Effector memory CD8-positive, alpha-beta T cell (primary cell): ENCODE measurements at regions not wholly inside any gene's neighbourhood (a gene's known extent, or its start where the extent isn't known, plus 50 kb on each side); places are given as distances from the start of the nearest gene placed in this dataset.

Experiments used
- ATAC-seq: fragments of 150-1000 bp; cut with Tn5 transposase; replicated peaks from 2 replicates; pipeline ENCODE4 v1.10.0; 2021; ENCODE audit warnings: mild to moderate bottlenecking, moderate library complexity
- DNase-seq, 3 experiments: peaks; one replicate each; pipeline ENCODE4 v3.0.0; 2021
- H3K27ac Mint-ChIP-seq, 2 donors: one replicate each; pipeline ENCODE4 v1.8.0; 2022; ENCODE audit warnings: mild to moderate bottlenecking in 2 of 2, mixed read lengths in 2 of 2, moderate library complexity in 2 of 2
- H3K27me3 Mint-ChIP-seq, 2 donors: one replicate each; pipeline ENCODE4 v1.8.0; 2022; ENCODE audit warnings: mixed read lengths in 2 of 2
- H3K36me3 Mint-ChIP-seq: one replicate; pipeline ENCODE4 v1.8.0; 2022; ENCODE audit warnings: mild to moderate bottlenecking, moderate library complexity, mixed read lengths; ENCODE audit not compliant: insufficient read depth
- H3K4me1 Mint-ChIP-seq, 2 donors: one replicate each; pipeline ENCODE4 v1.8.0; 2022; ENCODE audit warnings: low read depth in 2 of 2, mixed read lengths in 2 of 2
- H3K4me3 Mint-ChIP-seq, 2 donors: one replicate each; pipeline ENCODE4 v1.8.0; 2022; ENCODE audit warnings: mild to moderate bottlenecking in 2 of 2, mixed read lengths in 2 of 2, moderate library complexity in 2 of 2
- H3K9me3 Mint-ChIP-seq, 2 donors: one replicate each; pipeline ENCODE4 v1.8.0; 2022; ENCODE audit warnings: mixed read lengths in 2 of 2

DNA sequence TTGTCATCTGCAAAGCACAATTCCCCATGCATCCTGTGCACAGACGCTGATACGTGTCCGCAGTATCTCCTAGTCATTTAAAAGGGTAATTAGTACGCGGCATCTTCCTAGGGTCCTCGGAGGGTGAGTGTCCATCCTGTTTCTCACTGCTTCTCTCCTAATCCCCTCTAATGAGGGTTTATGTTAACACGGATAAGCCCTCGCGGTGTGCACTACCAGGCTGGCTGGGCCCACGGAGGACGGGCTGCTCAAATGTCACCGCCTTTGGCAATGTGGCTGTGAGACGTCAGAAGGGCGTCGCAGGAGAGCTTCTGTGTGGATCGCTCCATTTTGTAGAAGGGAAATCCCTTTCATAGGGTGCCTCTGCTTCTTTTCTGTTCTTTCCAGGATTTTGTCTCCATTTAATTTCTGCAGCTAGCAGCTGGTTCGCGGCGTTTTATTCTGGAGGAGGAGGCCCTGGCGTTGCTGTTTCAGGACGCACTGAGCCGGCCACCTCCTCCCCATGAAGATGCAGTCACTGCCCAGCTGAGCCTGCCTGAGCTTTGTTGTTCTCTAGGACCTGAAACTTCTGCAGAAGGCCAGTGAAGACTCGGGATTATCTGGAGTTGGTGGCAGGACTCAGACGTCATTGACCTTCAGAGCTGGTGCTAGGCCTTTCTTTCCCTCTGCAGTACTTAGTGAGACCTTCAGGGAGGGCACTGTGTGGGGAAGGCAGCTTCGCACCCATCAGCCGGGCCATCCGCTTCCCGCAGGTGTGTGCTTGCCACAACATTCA lies 326.1 kb upstream of the IRX1 start:
- Mint-ChIP-seq H3K36me3 (no peaks in the 10 kb centered on the region), H3K9me3 (peaks cover 7 to 13% of the 10 kb centered on the region in 2 donors), H3K27me3 (no peaks in the 10 kb centered on the region), H3K4me1 (no peaks in the 10 kb centered on the region), H3K27ac (no peak overlapping the region), H3K4me3 (no peak overlapping the region)
- DNase-seq (no peak), ATAC-seq (no peak)

DNA sequence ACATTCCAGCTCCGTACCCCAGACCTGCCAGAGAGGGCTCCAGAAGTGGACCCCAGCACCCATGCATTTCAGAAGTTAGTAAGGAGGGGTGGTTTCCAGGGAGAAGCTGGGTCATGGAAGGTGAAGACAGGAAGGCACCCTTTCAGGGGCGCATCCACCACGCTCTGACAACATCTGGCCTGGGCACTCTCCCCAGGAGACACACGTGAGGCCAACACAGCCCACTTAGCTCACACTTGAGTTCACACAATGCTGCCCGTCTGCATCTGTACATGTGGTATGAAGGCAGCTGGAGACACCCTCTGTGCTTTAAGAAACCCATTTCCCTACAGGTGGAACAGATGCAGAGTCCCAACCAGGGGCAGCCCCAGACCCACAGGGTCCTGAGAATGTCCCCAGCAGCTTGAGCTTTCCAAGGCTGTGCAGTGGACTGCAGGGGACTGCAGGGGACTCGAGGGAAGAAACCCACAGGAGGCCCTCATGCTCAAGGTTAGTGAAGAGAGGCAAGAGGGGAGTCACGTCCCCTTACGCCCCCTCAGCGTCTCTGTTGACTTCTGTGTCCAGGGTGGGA lies 326.8 kb upstream of the IRX1 start:
- H3K4me1 Mint-ChIP-seq = no peaks in the 10 kb centered on the region
- no peak overlapping the region for H3K27ac Mint-ChIP-seq
- no peak for ATAC-seq

DNA sequence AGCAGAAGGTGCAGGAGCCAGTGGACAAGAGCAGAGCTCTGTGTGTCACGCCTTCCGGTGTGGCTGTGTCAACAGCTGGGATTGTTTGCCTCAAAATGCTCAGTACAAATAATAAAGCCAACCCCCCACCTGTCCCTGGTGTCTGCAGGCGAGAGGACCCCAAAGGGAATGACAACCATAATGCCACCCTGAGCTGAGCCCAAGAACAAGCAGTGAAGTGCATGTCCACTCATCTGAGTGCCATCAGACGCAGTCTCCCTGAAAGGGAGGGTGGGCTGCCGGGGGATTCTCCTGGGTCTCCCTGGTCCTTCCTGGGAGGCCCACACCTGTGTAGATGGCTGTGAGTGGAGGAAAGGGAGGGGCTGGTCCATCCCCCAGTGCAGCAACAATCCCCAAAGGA lies 328.8 kb upstream of the IRX1 start:
- H3K9me3 Mint-ChIP-seq = peaks cover 2 to 5% of the 10 kb centered on the region in 2 donors
- DNase-seq (no peak), ATAC-seq (no peak)
- no peak overlapping the region for H3K4me3 Mint-ChIP-seq
- no peaks in the 10 kb centered on the region for H3K27me3 Mint-ChIP-seq
- no peaks in the 10 kb centered on the region for H3K36me3 Mint-ChIP-seq
- H3K27ac Mint-ChIP-seq = no peak overlapping the region
- H3K4me1 Mint-ChIP-seq = no peaks in the 10 kb centered on the region

More for the DNA sequence above, 326.8 kb upstream of the IRX1 start:
- Mint-ChIP-seq H3K9me3 (peaks cover 3 to 6% of the 10 kb centered on the region in 2 donors), H3K27me3 (no peaks in the 10 kb centered on the region), H3K36me3 (no peaks in the 10 kb centered on the region), H3K4me3 (no peak overlapping the region)
- DNase-seq = no peak

DNA sequence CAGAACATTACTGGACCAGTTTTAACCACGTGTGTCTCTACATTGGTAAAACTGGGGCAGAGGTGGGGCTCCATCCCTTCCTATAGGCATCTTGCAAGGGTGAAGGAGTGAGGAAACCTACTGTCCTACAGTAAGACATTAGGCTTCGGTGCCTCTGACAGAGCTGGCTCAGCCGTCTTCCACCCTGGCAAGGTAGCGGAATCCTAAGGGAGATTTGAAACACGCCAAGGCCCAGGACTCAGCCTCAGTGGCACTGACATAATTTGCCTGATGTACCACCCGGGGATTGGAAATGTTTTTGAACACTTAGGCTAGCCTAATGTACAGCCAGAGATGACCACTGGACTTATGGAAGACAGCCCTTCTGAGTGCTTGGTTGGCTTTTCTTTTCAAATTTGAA lies 329.7 kb upstream of the IRX1 start:
- H3K27ac Mint-ChIP-seq = no peak overlapping the region
- H3K9me3 Mint-ChIP-seq = peaks cover 5 to 15% of the 10 kb centered on the region in 2 donors
- no peaks in the 10 kb centered on the region for H3K36me3 Mint-ChIP-seq
- no peaks in the 10 kb centered on the region for H3K27me3 Mint-ChIP-seq
- H3K4me3 Mint-ChIP-seq = no peak overlapping the region
- ATAC-seq (no peak), DNase-seq (no peak)
- H3K4me1 Mint-ChIP-seq = no peaks in the 10 kb centered on the region

DNA sequence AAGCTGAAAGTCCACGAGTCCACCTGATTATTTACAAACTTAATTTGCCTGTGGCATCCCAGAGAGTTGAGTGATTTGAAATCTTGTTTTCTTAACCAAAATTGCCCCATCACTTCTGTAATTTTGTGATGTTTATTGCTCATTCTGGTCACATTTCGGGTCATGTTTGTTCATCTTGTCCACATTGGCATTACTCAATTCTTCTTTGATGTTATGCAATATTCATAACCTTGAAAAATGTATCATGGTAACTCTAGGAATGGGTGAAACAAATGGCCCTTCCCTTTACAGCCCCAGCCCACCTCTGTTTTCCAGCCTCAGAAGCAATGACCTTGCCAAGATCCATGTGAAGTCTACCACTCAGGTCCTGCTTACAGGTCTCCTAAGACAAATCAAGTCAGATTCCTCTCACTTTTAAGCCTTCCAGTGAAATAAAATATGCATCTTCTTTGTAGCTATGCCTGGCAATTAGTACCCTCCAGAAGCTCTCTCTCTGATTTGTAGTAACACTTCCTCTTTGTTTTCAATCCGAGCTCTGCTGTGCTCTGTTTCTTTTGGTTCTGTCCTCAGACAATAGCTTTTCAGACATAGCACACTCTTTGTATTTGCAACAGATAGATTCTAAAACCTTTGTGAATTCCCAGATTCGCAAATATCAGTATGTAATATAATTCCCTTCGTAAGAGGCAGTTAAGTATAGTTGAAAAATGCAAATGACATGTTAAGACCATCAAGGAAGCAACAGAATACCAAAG lies 330.3 kb upstream of the IRX1 start:
- DNase-seq (no peak), ATAC-seq (no peak)
- Mint-ChIP-seq H3K36me3 (no peaks in the 10 kb centered on the region), H3K27ac (no peak overlapping the region), H3K4me1 (no peaks in the 10 kb centered on the region), H3K4me3 (no peak overlapping the region), H3K27me3 (no peaks in the 10 kb centered on the region), H3K9me3 (peaks cover 6 to 19% of the 10 kb centered on the region in 2 donors)

DNA sequence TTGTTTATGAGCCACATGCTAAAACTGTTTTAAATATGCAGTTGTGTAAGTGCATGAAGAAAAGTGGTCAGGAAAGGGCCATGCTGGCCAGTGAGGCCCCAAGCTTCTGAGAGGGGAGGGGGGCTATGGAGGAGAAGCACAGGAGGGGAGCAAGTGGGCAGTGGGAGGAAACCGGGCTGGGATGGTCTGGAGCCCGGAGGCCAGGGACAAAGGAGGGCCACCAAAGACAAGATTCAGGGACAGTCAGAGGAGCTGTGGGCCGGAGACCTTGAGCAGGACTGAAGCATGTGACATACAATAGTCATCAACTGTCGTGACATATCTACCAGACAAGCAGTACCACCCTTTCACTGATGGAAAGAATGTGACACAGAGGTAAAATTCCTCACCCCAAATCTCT lies 333.2 kb upstream of the IRX1 start:
- H3K27ac Mint-ChIP-seq = no peak overlapping the region
- H3K36me3 Mint-ChIP-seq = no peaks in the 10 kb centered on the region
- H3K4me3 Mint-ChIP-seq = no peak overlapping the region
- H3K27me3 Mint-ChIP-seq = no peaks in the 10 kb centered on the region
- no peak for ATAC-seq
- no peak for DNase-seq
- no peaks in the 10 kb centered on the region for H3K4me1 Mint-ChIP-seq
- H3K9me3 Mint-ChIP-seq = peaks cover 6 to 19% of the 10 kb centered on the region in 2 donors

DNA sequence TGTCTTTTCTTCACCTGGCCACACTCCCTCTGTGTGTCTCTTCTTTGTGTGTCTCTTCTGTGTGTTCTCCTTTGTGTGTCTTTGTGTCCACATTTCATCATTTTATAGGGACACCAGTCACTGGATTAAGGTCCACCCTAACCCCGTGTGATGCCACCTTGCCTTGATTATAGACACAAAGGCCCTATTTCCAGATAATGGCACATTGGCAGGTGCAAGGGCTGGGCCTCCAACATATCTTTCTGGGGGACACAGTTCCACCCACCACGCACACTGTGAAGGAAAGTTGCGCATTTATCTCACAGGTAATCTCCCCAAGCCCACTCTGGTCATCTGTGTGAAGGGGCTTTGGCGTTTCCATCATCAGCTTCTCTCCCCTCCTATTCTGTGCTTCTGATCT lies 334.6 kb upstream of the IRX1 start:
- Mint-ChIP-seq H3K4me1 (no peaks in the 10 kb centered on the region), H3K27me3 (no peaks in the 10 kb centered on the region), H3K9me3 (peaks cover 6 to 19% of the 10 kb centered on the region in 2 donors), H3K4me3 (no peak overlapping the region), H3K36me3 (no peaks in the 10 kb centered on the region), H3K27ac (no peak overlapping the region)
- ATAC-seq (no peak), DNase-seq (no peak)

DNA sequence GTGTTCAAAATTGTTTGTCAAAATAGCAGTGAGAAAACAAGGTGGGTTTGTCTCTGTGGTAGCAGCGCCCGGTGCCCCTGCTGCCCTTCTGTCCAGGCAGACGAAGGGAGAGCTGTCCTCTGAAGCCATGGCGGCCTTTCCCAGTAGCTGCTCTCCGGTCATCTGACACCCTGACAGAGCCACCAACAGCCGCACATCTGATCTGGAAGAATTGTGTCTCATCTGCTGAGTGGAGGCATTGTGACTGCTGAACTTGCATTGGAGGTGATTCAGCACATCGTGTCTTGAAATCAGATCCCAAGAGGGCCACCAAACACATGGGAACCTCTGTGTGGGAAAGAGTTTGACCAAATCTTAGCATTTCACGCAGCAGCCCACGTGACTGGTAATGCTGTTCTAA lies 337.6 kb upstream of the IRX1 start:
- Mint-ChIP-seq H3K4me3 (no peak overlapping the region), H3K4me1 (no peaks in the 10 kb centered on the region), H3K27me3 (no peaks in the 10 kb centered on the region), H3K27ac (no peak overlapping the region), H3K9me3 (peaks cover 6 to 19% of the 10 kb centered on the region in 2 donors), H3K36me3 (no peaks in the 10 kb centered on the region)
- DNase-seq (no peak), ATAC-seq (no peak)

DNA sequence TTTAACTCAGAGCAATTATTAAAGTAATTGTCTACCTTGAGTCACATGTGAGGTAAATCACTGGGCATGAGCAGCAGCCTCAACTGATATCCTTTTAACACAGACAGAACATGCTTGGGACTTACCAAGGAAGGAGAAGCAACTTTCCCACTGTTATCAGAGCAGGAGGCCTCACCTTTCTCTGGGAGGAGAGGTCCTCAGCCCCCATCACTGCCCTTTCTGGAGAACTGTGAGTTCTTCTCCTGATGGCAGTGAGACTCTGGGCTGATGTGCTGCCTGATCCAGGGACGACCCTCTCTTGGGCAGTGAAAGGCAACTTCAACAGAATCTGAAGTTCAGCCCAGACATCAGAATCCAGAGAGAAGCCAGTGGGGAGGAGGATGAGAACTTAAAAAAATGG lies 343.4 kb upstream of the IRX1 start:
- DNase-seq = no peak
- no peak overlapping the region for H3K4me3 Mint-ChIP-seq
- no peak overlapping the region for H3K27ac Mint-ChIP-seq
- no peaks in the 10 kb centered on the region for H3K36me3 Mint-ChIP-seq
- H3K27me3 Mint-ChIP-seq = no peaks in the 10 kb centered on the region
- H3K4me1 Mint-ChIP-seq = no peaks in the 10 kb centered on the region
- no peak for ATAC-seq
- peaks cover 3 to 14% of the 10 kb centered on the region in 2 donors for H3K9me3 Mint-ChIP-seq

- Mint-ChIP-seq H3K36me3 (no peaks in the 10 kb centered on the region), H3K4me3 (no peak overlapping the region), H3K4me1 (no peaks in the 10 kb centered on the region), H3K27me3 (no peaks in the 10 kb centered on the region), H3K27ac (no peak overlapping the region), H3K9me3 (peaks cover 3 to 14% of the 10 kb centered on the region in 2 donors)
- ATAC-seq (no peak), DNase-seq (no peak)
These were observed 343.8 kb upstream of the IRX1 start for GRCh38 chr5:3251784-3252183.

DNA sequence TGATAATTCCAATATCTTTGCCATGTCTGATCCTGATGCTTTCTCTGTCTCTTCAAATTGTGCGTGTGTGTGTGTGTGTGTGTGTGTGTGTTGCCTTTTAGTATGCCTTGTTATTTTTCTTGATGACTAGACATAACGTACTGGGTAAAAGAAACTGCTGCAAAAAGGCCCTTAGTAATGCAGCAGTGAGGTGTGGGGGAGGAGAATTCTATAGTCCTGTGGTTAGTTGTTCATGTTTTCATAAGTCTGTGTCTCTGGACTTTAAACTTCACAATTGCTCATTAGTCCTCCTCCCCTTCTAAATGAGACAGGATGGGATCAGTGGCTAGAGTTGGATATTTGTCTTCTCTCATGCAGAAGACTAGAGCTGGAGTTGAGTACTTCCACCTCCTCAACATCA lies 346.2 kb upstream of the IRX1 start:
- H3K27me3 Mint-ChIP-seq = no peaks in the 10 kb centered on the region
- no peaks in the 10 kb centered on the region for H3K36me3 Mint-ChIP-seq
- no peak overlapping the region for H3K4me3 Mint-ChIP-seq
- peaks cover 3 to 14% of the 10 kb centered on the region in 2 donors for H3K9me3 Mint-ChIP-seq
- no peak for DNase-seq
- no peaks in the 10 kb centered on the region for H3K4me1 Mint-ChIP-seq
- H3K27ac Mint-ChIP-seq = no peak overlapping the region
- no peak for ATAC-seq

GRCh38 chr5:3237276-3237868 lies 358.3 kb upstream of the IRX1 start:
- Mint-ChIP-seq H3K4me3 (no peak overlapping the region), H3K27ac (no peak overlapping the region), H3K9me3 (peaks cover 7 to 17% of the 10 kb centered on the region in 2 donors), H3K36me3 (no peaks in the 10 kb centered on the region), H3K27me3 (no peaks in the 10 kb centered on the region), H3K4me1 (no peaks in the 10 kb centered on the region)
- DNase-seq = no peak
- ATAC-seq = no peak

- H3K36me3 Mint-ChIP-seq = no peaks in the 10 kb centered on the region
- H3K27me3 Mint-ChIP-seq = no peaks in the 10 kb centered on the region
- DNase-seq = no peak
- H3K4me3 Mint-ChIP-seq = no peak overlapping the region
- H3K4me1 Mint-ChIP-seq = no peaks in the 10 kb centered on the region
- H3K27ac Mint-ChIP-seq = no peak overlapping the region
- ATAC-seq = no peak
- peaks cover 6 to 15% of the 10 kb centered on the region in 2 donors for H3K9me3 Mint-ChIP-seq
These were observed 361.1 kb upstream of the IRX1 start for GRCh38 chr5:3234566-3234965.
